ENCODE measurements at regions not wholly inside any gene's neighbourhood (a gene's known extent, or its start where the extent isn't known, plus 50 kb on each side); places are given as distances from the start of the nearest gene placed in this dataset.

DNA sequence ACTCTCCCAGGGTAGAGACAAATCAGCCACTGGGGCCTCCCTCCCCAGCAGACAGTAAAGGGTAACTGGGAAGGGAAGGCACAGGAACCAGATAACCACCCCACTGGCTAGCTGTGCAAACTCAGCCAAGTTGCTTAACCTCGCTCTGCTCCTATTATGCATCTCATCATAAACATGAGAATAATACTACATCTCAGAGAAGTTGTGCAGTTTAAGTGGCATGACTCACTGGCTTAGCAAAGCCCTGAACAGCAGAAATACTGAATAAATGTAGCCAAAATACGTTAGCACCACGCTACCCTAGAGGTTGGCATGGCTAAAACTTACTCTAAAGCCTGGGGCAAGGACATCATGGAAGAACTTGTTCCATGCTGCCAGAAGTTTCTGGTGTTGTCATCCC is 128.1 kb upstream of the ANK3 start:
- H3K4me1 ChIP-seq: no peaks in the 10 kb centered on the region
- H3K9me3 ChIP-seq: no peaks in the 10 kb centered on the region
- H3K27ac ChIP-seq: no peak overlapping the region
- H3K27me3 ChIP-seq: no peaks in the 10 kb centered on the region
- in situ Hi-C loops (cut with MboI; ENCODE audit: low pct_ligation_motif_present in 1 of 4, low pct_unique_long_range_greater_than_20kb in 1 of 4, low sequenced_read_pairs in 3 of 4) (no loop called here), intact Hi-C loops (cut with DNase I; ENCODE audit: low total_unique reads) (no loop called here)
- no peak overlapping the region for H3K4me3 ChIP-seq
- DNase-seq: no peak
- 79 to 100% methylated on average over 1 to 3 of the region's 3 CpGs for WGBS, 2 donors (ENCODE audit: low coverage in 1 of 2)
- TF ChIP-seq POLR2A (IDR thresholded peaks at IDR 0.05): no peak
- TF ChIP-seq CTCF (IDR thresholded peaks at IDR 0.05): no peak
- no peak for TF ChIP-seq EP300 (IDR thresholded peaks at IDR 0.05; ENCODE audit: low read depth)
- no peak for TF ChIP-seq POLR2AphosphoS5 (IDR thresholded peaks at IDR 0.05)
- no peaks in the 10 kb centered on the region for H3K36me3 ChIP-seq

DNA sequence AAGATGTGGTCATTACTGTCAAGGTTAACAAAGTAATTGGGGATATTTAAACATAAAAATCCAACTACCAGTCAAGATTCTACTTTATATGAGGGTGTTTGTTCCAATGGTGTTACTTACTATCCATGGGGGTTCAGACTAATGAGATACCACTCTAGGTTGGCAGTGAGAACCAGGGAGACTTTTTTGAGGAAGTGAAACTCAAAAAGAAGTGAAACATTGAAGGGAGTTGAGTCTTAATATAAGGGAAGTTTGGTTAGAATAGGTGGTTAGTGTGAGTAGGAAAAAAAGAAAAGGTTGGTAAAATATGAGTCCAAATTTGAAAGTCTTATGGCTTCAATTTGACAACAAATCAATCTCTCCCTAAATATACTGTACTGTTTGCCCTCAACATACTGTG is 123.6 kb upstream of the ANK3 start:
- Histone ChIP-seq H3K27ac (no peak overlapping the region), H3K36me3 (no peaks in the 10 kb centered on the region), H3K4me1 (no peaks in the 10 kb centered on the region), H3K27me3 (no peaks in the 10 kb centered on the region), H3K4me3 (no peak overlapping the region), H3K9me3 (no peaks in the 10 kb centered on the region)
- intact Hi-C loops (cut with DNase I; ENCODE audit: low total_unique reads): no loop called here
- TF ChIP-seq POLR2AphosphoS5 (IDR thresholded peaks at IDR 0.05) (no peak), CTCF (IDR thresholded peaks at IDR 0.05) (no peak), POLR2A (IDR thresholded peaks at IDR 0.05) (no peak), EP300 (IDR thresholded peaks at IDR 0.05; ENCODE audit: low read depth) (no peak)
- in situ Hi-C loops (cut with MboI; ENCODE audit: low pct_ligation_motif_present in 1 of 4, low pct_unique_long_range_greater_than_20kb in 1 of 4, low sequenced_read_pairs in 3 of 4): no loop called here
- no peak for DNase-seq

DNA sequence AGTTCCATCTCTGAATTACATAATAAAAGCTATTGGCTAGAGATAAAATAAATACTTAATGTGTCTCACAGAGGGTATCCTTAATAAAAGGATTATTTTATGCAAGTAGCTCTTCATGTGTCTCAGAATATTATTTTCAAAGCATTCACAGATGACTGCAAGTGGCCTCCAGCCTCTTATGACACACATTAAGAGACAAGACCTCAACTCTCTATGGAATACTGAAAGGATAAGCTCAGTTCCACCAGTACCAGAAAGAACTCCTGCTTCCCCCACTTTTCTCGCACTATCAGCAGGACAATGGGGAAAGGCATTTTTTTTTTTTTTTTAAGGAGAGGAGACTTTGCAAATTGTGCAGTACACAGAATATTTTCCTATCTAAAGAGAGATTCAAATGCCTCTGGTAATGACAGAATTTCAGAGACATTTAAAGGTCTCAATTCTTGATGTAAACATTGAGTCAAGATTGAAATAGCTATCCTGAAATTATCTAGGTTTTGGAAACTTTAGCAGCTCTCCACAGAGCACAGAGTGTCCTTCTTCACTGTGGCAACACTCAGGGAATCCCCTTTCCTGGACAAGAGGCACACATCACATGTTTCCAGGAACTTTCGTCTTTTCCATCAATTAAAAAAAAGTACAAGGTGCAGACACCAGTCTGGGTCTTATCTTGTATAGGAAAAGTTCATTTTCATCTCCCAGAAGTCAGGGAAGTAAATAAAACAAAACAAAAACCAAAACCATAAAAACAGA is 122.0 kb upstream of the ANK3 start:
- 77 to 85% methylated on average over 2 of the region's 2 CpGs for WGBS, 2 donors (ENCODE audit: low coverage in 1 of 2)
- no peak for TF ChIP-seq POLR2AphosphoS5 (IDR thresholded peaks at IDR 0.05)
- TF ChIP-seq CTCF (IDR thresholded peaks at IDR 0.05): no peak
- no peak for TF ChIP-seq POLR2A (IDR thresholded peaks at IDR 0.05)
- no peak for TF ChIP-seq EP300 (IDR thresholded peaks at IDR 0.05; ENCODE audit: low read depth)

GRCh38 chr10:60508831-60509230 is 119.2 kb upstream of the ANK3 start:
- in situ Hi-C loops (cut with MboI; ENCODE audit: low pct_ligation_motif_present in 1 of 4, low pct_unique_long_range_greater_than_20kb in 1 of 4, low sequenced_read_pairs in 3 of 4) (no loop called here), intact Hi-C loops (cut with DNase I; ENCODE audit: low total_unique reads) (no loop called here)
- TF ChIP-seq EP300 (IDR thresholded peaks at IDR 0.05; ENCODE audit: low read depth) (no peak), POLR2AphosphoS5 (IDR thresholded peaks at IDR 0.05) (no peak), POLR2A (IDR thresholded peaks at IDR 0.05) (no peak)
- no peaks in the 10 kb centered on the region for H3K27me3 ChIP-seq
- H3K4me3 ChIP-seq: no peak overlapping the region
- no peak for DNase-seq
- no peaks in the 10 kb centered on the region for H3K4me1 ChIP-seq
- H3K27ac ChIP-seq: no peak overlapping the region
- 55 to 71% methylated on average over 2 of the region's 2 CpGs for WGBS, 2 donors (ENCODE audit: low coverage in 1 of 2)
- H3K36me3 ChIP-seq: no peaks in the 10 kb centered on the region
- no peaks in the 10 kb centered on the region for H3K9me3 ChIP-seq

More for the DNA sequence above, 122.0 kb upstream of the ANK3 start:
- Histone ChIP-seq H3K36me3 (no peaks in the 10 kb centered on the region), H3K27me3 (no peaks in the 10 kb centered on the region), H3K4me1 (no peaks in the 10 kb centered on the region), H3K9me3 (no peaks in the 10 kb centered on the region), H3K27ac (no peak overlapping the region), H3K4me3 (no peak overlapping the region)
- DNase-seq: no peak
- intact Hi-C loops (cut with DNase I; ENCODE audit: low total_unique reads) (no loop called here), in situ Hi-C loops (cut with MboI; ENCODE audit: low pct_ligation_motif_present in 1 of 4, low pct_unique_long_range_greater_than_20kb in 1 of 4, low sequenced_read_pairs in 3 of 4) (no loop called here)

DNA sequence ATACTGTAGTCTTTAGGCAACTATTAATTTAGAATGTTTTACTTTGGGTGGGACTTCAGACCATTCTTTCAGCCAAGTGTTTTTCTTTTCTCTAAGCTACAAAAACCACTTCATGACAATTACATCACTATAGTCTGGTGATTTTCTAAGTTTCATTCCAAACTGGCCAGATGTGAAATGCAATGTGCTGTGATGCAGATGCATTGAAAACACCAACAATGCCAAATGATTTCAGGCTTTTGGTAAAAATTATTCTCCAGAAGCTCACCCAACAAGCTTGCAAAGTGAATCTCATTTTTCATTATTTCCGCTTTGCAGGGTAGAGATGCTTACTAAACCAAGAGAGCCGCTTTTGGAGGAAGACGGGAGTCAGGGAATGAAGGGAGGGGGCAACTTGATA is 118.4 kb upstream of the ANK3 start:
- 94 to 100% methylated on average over 3 of the region's 3 CpGs for WGBS, 2 donors (ENCODE audit: low coverage in 1 of 2)
- Histone ChIP-seq H3K27ac (no peak overlapping the region), H3K4me1 (no peaks in the 10 kb centered on the region), H3K9me3 (no peaks in the 10 kb centered on the region), H3K4me3 (no peak overlapping the region), H3K27me3 (no peaks in the 10 kb centered on the region), H3K36me3 (no peaks in the 10 kb centered on the region)
- in situ Hi-C loops (cut with MboI; ENCODE audit: low pct_ligation_motif_present in 1 of 4, low pct_unique_long_range_greater_than_20kb in 1 of 4, low sequenced_read_pairs in 3 of 4) (no loop called here), intact Hi-C loops (cut with DNase I; ENCODE audit: low total_unique reads) (no loop called here)
- no peak for DNase-seq
- TF ChIP-seq EP300 (IDR thresholded peaks at IDR 0.05; ENCODE audit: low read depth) (no peak), POLR2A (IDR thresholded peaks at IDR 0.05) (no peak), POLR2AphosphoS5 (IDR thresholded peaks at IDR 0.05) (no peak), CTCF (IDR thresholded peaks at IDR 0.05) (no peak)
